Panc1 (cell line): ENCODE measurements at regions not wholly inside any gene's neighbourhood (a gene's known extent, or its start where the extent isn't known, plus 50 kb on each side); places are given as distances from the start of the nearest gene placed in this dataset.

Experiments used
- ATAC-seq: fragments of 200-7000 bp; cut with Tn5 transposase; 2 replicates; pipeline ENCODE4 v1.9.1; 2020; ENCODE audit warnings: mild to moderate bottlenecking, moderate library complexity
- BruUV-seq: library from RNA; stranded (reverse); fragments of 400-500 nt; replicated peaks from 2 replicates; lab custom pipeline; 2021; lab: Mats Ljungman, UMichigan
- CTCF ChIA-PET: fragments of 300-600 bp; sonication (Branson Sonifier 250); formaldehyde crosslinking; loops from one replicate; lab custom pipeline; 2022; ENCODE audit warnings: antibody characterized with exemption; lab: Charles Lee
- POLR2A ChIA-PET: fragments of 300-600 bp; sonication (Branson Sonifier 250); formaldehyde crosslinking; loops from one replicate; lab custom pipeline; 2022; ENCODE audit warnings: antibody characterized with exemption; lab: Charles Lee
- DNase-seq: peaks from one replicate; pipeline ENCODE4 v3.0.0-alpha.2; 2010; ENCODE audit warnings: low read depth, low spot score
- H3K27ac ChIP-seq: 2 replicates; pipeline ENCODE4 v1.5.1; 2011; ENCODE audit warnings: mild to moderate bottlenecking, low read length, inconsistent platforms
- H3K27me3 ChIP-seq: fragments of 200-500 bp; sonication (Bioruptor generic); 2 replicates; pipeline ENCODE4 v1.6.0; 2014; ENCODE audit warnings: low read length, inconsistent platforms; ENCODE audit not compliant: control insufficient read depth, insufficient read depth
- H3K36me3 ChIP-seq: fragments of 200-500 bp; sonication (Bioruptor generic); 2 replicates; pipeline ENCODE4 v1.5.1; 2014; ENCODE audit warnings: inconsistent platforms, mild to moderate bottlenecking, low read length, moderate library complexity; ENCODE audit not compliant: control insufficient read depth, insufficient read depth
- H3K4me1 ChIP-seq: 2 replicates; pipeline ENCODE4 v1.5.1; 2011; ENCODE audit warnings: inconsistent platforms, mild to moderate bottlenecking, low read length, moderate library complexity; ENCODE audit not compliant: control insufficient read depth, insufficient read depth
- H3K4me3 ChIP-seq, 2 experiments: 2 replicates each; pipeline ENCODE4 v1.5.1; 2011 to 2012; ENCODE audit warnings: low read depth in 2 of 2, low read length in 2 of 2, mild to moderate bottlenecking in 2 of 2, inconsistent platforms in 1 of 2, moderate library complexity in 1 of 2
- H3K9me3 ChIP-seq: fragments of 200-500 bp; sonication (Bioruptor generic); 2 replicates; pipeline ENCODE4 v1.5.1; 2014; ENCODE audit warnings: low read depth, mild to moderate bottlenecking, inconsistent platforms, low read length, moderate library complexity; ENCODE audit not compliant: control insufficient read depth, insufficient read depth
- CTCF ChIP-seq: fragments of 450-650 bp; IDR thresholded peaks from 2 replicates; pipeline ENCODE4 v1.5.1; 2017; ENCODE audit warnings: mild to moderate bottlenecking
- POLR2AphosphoS5 ChIP-seq: IDR thresholded peaks from 2 replicates; pipeline ENCODE4 v1.6.1; 2012; ENCODE audit warnings: mild to moderate bottlenecking, low read depth, low read length, moderate library complexity
- REST ChIP-seq, 2 experiments: IDR thresholded peaks; 2 replicates each; pipeline ENCODE4 v1.6.1; 2011 to 2012; ENCODE audit warnings: low read depth in 2 of 2, control low read depth in 1 of 2, low read length in 1 of 2, mild to moderate bottlenecking in 1 of 2, moderate library complexity in 1 of 2; ENCODE audit not compliant: insufficient read depth in 1 of 2
- SIN3A ChIP-seq: IDR thresholded peaks from 2 replicates; pipeline ENCODE4 v1.6.1; 2012; ENCODE audit warnings: low read depth, mild to moderate bottlenecking, low read length, moderate library complexity, borderline replicate concordance; ENCODE audit not compliant: insufficient read depth
- TCF7L2 ChIP-seq: IDR thresholded peaks from 2 replicates; pipeline ENCODE4 v1.6.1; 2011; ENCODE audit warnings: mild to moderate bottlenecking, low read depth, low read length, inconsistent platforms
- in situ Hi-C: cut with HindIII; loops from 2 replicates; pipeline ENCODE4 v1.10.0; 2016; ENCODE audit warnings: low sequenced_read_pairs, low pct_unique_long_range_greater_than_20kb
- intact Hi-C: fragments of 100-400 bp; cut with micrococcal nuclease; formaldehyde crosslinking; loops from one replicate; pipeline ENCODE4 v1.10.0; 2022; ENCODE audit not compliant: unreplicated experiment

DNA sequence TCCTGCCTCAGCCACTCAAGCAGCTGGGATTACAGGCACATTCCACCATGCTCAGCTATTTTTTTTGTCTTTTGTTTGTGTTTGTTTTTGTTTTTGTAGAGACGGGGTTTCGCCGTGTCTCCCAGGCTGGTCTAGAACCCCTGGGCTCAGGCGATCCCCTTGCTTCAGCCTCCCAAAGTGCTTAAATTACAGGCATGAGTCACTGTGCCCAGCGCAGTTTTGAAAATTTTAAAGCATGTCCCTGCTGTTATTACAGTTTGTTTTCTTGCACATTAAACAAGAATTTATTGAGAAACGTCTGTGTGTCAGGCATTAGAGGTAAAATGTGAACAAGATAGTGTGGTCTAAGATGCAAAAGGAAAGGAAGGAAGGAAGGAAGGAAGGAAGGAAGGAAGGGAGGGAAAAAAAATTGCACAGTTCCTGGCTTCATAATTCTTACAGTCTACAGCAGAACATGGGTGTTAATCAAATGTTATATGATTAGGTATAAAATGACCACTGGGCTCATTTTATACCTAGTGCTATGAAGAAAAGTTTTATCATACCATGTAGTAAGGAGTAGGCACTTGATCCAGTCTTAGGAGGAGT, 205.4 kb downstream of the SNX18 start:
- TF ChIP-seq CTCF = no peak
- TF ChIP-seq REST (IDR thresholded peaks at IDR 0.05; ENCODE audit: insufficient read depth in 1 of 2, low read depth in 2 of 2, low read length in 1 of 2) = no peak
- TF ChIP-seq POLR2AphosphoS5 = no peak
- TF ChIP-seq TCF7L2 = no peak
- TF ChIP-seq SIN3A = no peak
- Histone ChIP-seq H3K36me3 (no peaks in the 10 kb centered on the region), H3K9me3 (no peaks in the 10 kb centered on the region), H3K27ac (no peak overlapping the region), H3K4me1 (no peaks in the 10 kb centered on the region), H3K27me3 (0 out of 2 replicates have a peak, but pooled peaks cover 3% of the 10 kb centered on the region), H3K4me3 (no peak overlapping the region)
- ATAC-seq = no peak
- POLR2A ChIA-PET = no interaction called here
- CTCF ChIA-PET = no interaction called here
- BruUV-seq = no TSS peak
- intact Hi-C loops (no loop called here), in situ Hi-C loops (no loop called here)
- no peak for DNase-seq

DNA sequence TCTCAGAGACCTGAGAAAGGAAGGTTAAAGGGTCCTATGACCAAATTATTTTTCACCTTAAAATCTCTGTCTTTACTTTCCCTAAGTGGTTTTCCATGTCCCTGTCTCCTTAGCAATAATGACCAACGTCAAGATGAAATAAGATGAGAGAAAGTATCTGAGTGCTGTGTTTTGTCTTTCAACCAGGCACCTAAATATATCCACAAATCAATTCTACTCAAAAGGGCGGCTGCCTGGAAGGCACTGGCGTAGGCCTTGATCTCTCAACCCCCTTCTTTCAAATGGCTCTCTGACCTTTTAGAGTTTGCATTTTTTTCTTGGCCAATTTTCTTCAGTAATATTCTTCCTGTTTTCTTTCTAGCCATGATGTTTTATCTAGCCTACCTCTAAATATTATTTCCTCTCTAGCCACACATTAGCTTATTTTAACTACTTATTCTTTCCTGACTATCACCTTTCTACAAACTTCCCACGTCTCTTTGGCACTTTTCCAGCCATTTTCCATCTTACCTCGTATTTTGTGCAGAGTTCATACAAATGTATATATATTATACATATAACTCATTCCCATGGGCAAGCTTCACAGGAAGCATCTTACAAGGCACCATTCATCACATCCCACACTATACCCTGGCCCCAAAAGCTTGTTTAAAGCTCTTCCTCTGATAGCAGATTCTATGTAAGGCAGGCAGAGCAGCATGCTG, 204.5 kb downstream of the SNX18 start:
- CTCF ChIA-PET = no interaction called here
- no TSS peak for BruUV-seq

More for the DNA sequence above, 204.5 kb downstream of the SNX18 start:
- POLR2A ChIA-PET = no interaction called here
- no peak for ATAC-seq
- in situ Hi-C loops (no loop called here), intact Hi-C loops (no loop called here)
- TF ChIP-seq REST (IDR thresholded peaks at IDR 0.05; ENCODE audit: insufficient read depth in 1 of 2, low read depth in 2 of 2, low read length in 1 of 2) = no peak
- no peak for TF ChIP-seq SIN3A
- no peak for TF ChIP-seq TCF7L2
- no peak for TF ChIP-seq POLR2AphosphoS5
- TF ChIP-seq CTCF = no peak
- no peak for DNase-seq
- Histone ChIP-seq H3K27ac (no peak overlapping the region), H3K9me3 (no peaks in the 10 kb centered on the region), H3K36me3 (no peaks in the 10 kb centered on the region), H3K4me3 (no peak overlapping the region), H3K27me3 (no peaks in the 10 kb centered on the region), H3K4me1 (no peaks in the 10 kb centered on the region)
